Stomach smooth muscle (tissue), 2 donors: ENCODE measurements at regions not wholly inside any gene's neighbourhood (a gene's known extent, or its start where the extent isn't known, plus 50 kb on each side); places are given as distances from the start of the nearest gene placed in this dataset.

Experiments used
- H3K27ac ChIP-seq: one replicate; pipeline ENCODE4 v1.7.0; 2013; ENCODE audit warnings: mild to moderate bottlenecking, low read length, inconsistent platforms
- H3K27me3 ChIP-seq, 2 donors: one replicate each; pipeline ENCODE4 v1.7.0; 2013; ENCODE audit warnings: low read length in 2 of 2; ENCODE audit not compliant: insufficient read depth in 2 of 2, control insufficient read depth in 1 of 2
- H3K36me3 ChIP-seq, 2 donors: one replicate each; pipeline ENCODE4 v1.7.0; 2013; ENCODE audit warnings: low read length in 2 of 2; ENCODE audit not compliant: control insufficient read depth in 2 of 2, insufficient read depth in 2 of 2
- H3K4me1 ChIP-seq: one replicate; pipeline ENCODE4 v1.7.0; 2013; ENCODE audit warnings: low read length; ENCODE audit not compliant: control insufficient read depth, insufficient read depth
- H3K4me3 ChIP-seq, 2 donors: one replicate each; pipeline ENCODE4 v1.7.0; 2013; ENCODE audit warnings: low read length in 2 of 2
- H3K9ac ChIP-seq, 2 donors: one replicate each; pipeline ENCODE4 v1.7.0; 2013; ENCODE audit warnings: low read length in 2 of 2, mild to moderate bottlenecking in 1 of 2
- H3K9me3 ChIP-seq, 2 donors: one replicate each; pipeline ENCODE4 v1.7.0; 2013; ENCODE audit warnings: low read length in 2 of 2; ENCODE audit not compliant: control insufficient read depth in 2 of 2
- donor health status: healthy.
- donor health status: Pancreatic carcinoma.

- no peak overlapping the region for H3K9ac ChIP-seq
- no peaks in the 10 kb centered on the region for H3K4me1 ChIP-seq
- no peak overlapping the region for H3K27ac ChIP-seq
- H3K27me3 ChIP-seq: no peaks in the 10 kb centered on the region
- H3K4me3 ChIP-seq: no peak overlapping the region
- H3K9me3 ChIP-seq: no peaks in the 10 kb centered on the region
- H3K36me3 ChIP-seq: no peaks in the 10 kb centered on the region
Measured at GRCh38 chr3:95434491-95434890, 1371.6 kb downstream of the NSUN3 start.

DNA sequence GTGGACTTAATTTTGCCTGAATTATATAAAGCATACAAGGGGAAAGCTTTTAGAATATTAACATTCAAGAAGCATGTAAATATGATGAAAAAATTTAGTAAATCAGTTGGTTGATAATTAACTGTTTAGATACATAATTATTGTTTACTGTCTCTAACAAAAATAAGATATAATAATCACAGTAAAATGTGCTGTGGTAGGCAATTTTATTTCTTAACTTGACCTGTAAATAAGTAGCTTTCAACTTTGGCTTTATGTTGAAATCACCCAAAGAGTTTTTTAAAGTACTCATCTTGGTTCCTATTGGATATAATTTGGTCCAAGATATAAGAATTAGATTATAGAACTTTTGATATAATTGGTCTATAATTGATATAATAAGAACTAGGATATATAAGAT is 1374.5 kb downstream of the NSUN3 start:
- no peaks in the 10 kb centered on the region for H3K36me3 ChIP-seq
- H3K4me3 ChIP-seq: no peak overlapping the region
- no peaks in the 10 kb centered on the region for H3K9me3 ChIP-seq
- no peaks in the 10 kb centered on the region for H3K4me1 ChIP-seq
- H3K9ac ChIP-seq: no peak overlapping the region
- no peaks in the 10 kb centered on the region for H3K27me3 ChIP-seq
- no peak overlapping the region for H3K27ac ChIP-seq

DNA sequence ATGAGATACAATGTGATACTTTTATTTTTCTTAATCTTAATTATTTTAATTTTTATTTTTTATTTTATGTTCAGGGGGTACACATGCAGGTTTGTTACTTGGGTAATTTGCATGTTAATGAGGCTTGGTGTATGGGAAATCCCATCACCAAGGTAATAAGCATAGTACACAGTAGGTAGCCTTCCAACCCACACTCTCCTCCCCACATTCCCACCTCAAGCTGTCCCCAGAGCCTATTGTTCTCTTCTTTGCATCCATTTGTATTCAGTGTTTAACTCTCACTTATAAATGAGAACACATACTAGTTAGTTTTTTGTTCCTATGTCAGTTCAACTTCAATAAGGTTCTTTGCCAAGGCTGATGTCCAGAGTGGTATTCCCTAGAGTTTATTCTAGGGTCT is 1375.4 kb downstream of the NSUN3 start:
- Histone ChIP-seq H3K27me3 (no peaks in the 10 kb centered on the region), H3K36me3 (no peaks in the 10 kb centered on the region), H3K4me1 (no peaks in the 10 kb centered on the region), H3K9me3 (no peaks in the 10 kb centered on the region), H3K27ac (no peak overlapping the region), H3K4me3 (no peak overlapping the region), H3K9ac (no peak overlapping the region)

DNA sequence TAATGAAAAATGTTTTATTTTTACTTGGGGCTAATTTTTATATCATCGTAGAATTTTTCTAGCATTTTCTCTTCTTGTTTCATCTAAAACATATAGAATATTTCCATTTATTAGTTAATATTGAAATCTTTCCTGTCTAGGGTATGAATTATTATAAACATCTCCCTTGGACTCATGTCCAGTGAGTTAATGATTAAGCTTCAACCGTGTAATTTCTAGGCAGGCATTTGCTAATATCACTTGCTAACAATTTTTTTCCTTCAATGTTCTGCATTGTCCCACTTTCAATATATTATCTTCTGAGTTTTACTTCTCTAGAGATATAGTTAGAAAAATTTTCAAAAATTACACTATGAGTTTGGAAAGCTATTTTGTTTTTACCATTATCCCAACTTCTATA is 1371.6 kb upstream of the EPHA6 start:
- H3K4me1 ChIP-seq: no peaks in the 10 kb centered on the region
- no peaks in the 10 kb centered on the region for H3K9me3 ChIP-seq
- H3K27me3 ChIP-seq: no peaks in the 10 kb centered on the region
- H3K4me3 ChIP-seq: no peak overlapping the region
- H3K9ac ChIP-seq: no peak overlapping the region
- H3K36me3 ChIP-seq: no peaks in the 10 kb centered on the region
- H3K27ac ChIP-seq: no peak overlapping the region

GRCh38 chr3:95449841-95450240 is 1364.6 kb upstream of the EPHA6 start:
- no peaks in the 10 kb centered on the region for H3K4me1 ChIP-seq
- no peak overlapping the region for H3K9ac ChIP-seq
- no peaks in the 10 kb centered on the region for H3K9me3 ChIP-seq
- H3K36me3 ChIP-seq: no peaks in the 10 kb centered on the region
- no peak overlapping the region for H3K4me3 ChIP-seq
- no peak overlapping the region for H3K27ac ChIP-seq
- H3K27me3 ChIP-seq: no peaks in the 10 kb centered on the region

GRCh38 chr3:95453242-95453641 is 1361.2 kb upstream of the EPHA6 start:
- Histone ChIP-seq H3K9me3 (no peaks in the 10 kb centered on the region), H3K4me1 (no peaks in the 10 kb centered on the region), H3K36me3 (no peaks in the 10 kb centered on the region), H3K27ac (no peak overlapping the region), H3K4me3 (no peak overlapping the region), H3K27me3 (no peaks in the 10 kb centered on the region), H3K9ac (no peak overlapping the region)

DNA sequence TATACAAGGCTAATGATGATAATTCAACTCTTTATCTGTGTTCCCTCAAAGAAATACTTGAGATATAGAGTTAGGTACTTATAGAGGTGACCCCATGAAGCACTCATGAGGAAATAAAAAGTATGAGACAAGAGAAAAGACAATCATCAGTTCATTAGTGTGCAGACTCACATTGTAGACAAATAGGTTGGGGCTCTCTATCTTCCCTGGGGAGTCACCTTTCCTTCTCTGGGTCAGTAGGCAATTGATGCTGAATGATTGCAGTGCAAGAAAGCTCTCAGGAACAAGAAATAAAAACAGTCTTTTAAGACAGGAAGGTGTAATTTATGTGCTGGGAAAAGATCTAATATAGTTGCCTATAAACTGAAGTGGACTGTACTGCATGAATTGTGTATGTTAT is 1357.6 kb upstream of the EPHA6 start:
- Histone ChIP-seq H3K4me1 (no peaks in the 10 kb centered on the region), H3K27ac (no peak overlapping the region), H3K36me3 (no peaks in the 10 kb centered on the region), H3K4me3 (no peak overlapping the region), H3K27me3 (no peaks in the 10 kb centered on the region), H3K9ac (no peak overlapping the region), H3K9me3 (no peaks in the 10 kb centered on the region)

GRCh38 chr3:95459706-95460105 is 1354.7 kb upstream of the EPHA6 start:
- Histone ChIP-seq H3K4me3 (no peak overlapping the region), H3K36me3 (no peaks in the 10 kb centered on the region), H3K9ac (no peak overlapping the region), H3K27ac (no peak overlapping the region), H3K27me3 (no peaks in the 10 kb centered on the region), H3K4me1 (no peaks in the 10 kb centered on the region), H3K9me3 (no peaks in the 10 kb centered on the region)

- Histone ChIP-seq H3K9me3 (no peaks in the 10 kb centered on the region), H3K27ac (no peak overlapping the region), H3K4me3 (no peak overlapping the region), H3K9ac (no peak overlapping the region), H3K27me3 (no peaks in the 10 kb centered on the region), H3K36me3 (no peaks in the 10 kb centered on the region), H3K4me1 (no peaks in the 10 kb centered on the region)
Measured at GRCh38 chr3:95460274-95460673, 1354.1 kb upstream of the EPHA6 start.

DNA sequence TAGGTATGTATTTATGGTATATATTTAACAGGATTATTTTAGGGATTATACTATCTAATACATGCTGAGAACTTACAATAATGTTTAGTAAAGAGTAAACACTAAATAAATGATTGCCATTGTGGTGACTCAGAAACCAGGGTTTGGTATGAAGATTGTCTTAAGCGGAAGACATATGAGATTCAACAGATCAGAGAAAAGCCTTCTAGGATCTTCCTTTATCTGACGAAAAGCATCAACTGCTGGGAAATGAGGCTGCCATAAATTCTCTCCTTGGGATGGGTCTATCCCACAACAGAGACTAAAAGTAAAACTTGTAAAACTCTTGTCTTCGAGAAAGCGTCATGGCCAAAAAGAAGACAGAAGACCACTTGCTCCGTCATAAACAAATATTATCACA is 1352.2 kb upstream of the EPHA6 start:
- no peak overlapping the region for H3K9ac ChIP-seq
- no peaks in the 10 kb centered on the region for H3K4me1 ChIP-seq
- no peaks in the 10 kb centered on the region for H3K9me3 ChIP-seq
- H3K27ac ChIP-seq: no peak overlapping the region
- no peaks in the 10 kb centered on the region for H3K36me3 ChIP-seq
- no peak overlapping the region for H3K4me3 ChIP-seq
- H3K27me3 ChIP-seq: no peaks in the 10 kb centered on the region

GRCh38 chr3:95464346-95464745 is 1350.0 kb upstream of the EPHA6 start:
- H3K27me3 ChIP-seq: no peaks in the 10 kb centered on the region

GRCh38 chr3:95468331-95468730 is 1346.1 kb upstream of the EPHA6 start:
- no peak overlapping the region for H3K9ac ChIP-seq
- H3K4me1 ChIP-seq: no peaks in the 10 kb centered on the region
- no peak overlapping the region for H3K4me3 ChIP-seq
- H3K36me3 ChIP-seq: no peaks in the 10 kb centered on the region
- no peaks in the 10 kb centered on the region for H3K27me3 ChIP-seq
- no peaks in the 10 kb centered on the region for H3K9me3 ChIP-seq
- H3K27ac ChIP-seq: no peak overlapping the region

More at GRCh38 chr3:95464346-95464745, 1350.0 kb upstream of the EPHA6 start:
- Histone ChIP-seq H3K36me3 (no peaks in the 10 kb centered on the region), H3K9ac (no peak overlapping the region), H3K4me1 (no peaks in the 10 kb centered on the region), H3K27ac (no peak overlapping the region), H3K9me3 (no peaks in the 10 kb centered on the region), H3K4me3 (no peak overlapping the region)
